ENCODE measurements at regions not wholly inside any gene's neighbourhood (a gene's known extent, or its start where the extent isn't known, plus 50 kb on each side); places are given as distances from the start of the nearest gene placed in this dataset.

DNA sequence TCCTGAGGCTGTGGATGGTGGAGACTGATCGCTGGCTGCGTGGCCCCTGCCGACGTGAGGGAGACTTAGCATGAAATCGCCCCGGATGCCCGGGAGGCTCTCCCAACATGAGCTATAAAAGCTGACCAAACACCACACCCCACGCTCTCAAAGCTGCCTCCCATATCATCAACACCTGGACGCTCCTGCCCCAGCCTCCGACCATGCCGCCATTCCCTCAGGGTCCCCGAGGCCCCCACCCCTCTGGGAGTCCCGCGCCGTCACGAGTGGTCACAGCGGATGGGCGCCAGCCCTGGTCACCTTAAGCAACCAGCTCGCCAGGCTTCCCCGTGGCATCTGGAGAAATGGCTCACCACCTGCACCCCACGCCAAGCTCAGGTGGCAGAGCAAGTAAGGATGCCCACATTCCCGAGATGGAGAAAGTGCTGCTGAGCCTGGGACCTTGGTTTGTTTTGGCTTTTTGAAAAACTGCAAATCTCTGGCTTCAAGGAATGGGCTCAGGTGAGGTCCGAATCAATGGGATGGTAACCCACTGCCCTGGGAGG, 196.0 kb downstream of the MED10 start:
- TF ChIP-seq, protein P1, sequence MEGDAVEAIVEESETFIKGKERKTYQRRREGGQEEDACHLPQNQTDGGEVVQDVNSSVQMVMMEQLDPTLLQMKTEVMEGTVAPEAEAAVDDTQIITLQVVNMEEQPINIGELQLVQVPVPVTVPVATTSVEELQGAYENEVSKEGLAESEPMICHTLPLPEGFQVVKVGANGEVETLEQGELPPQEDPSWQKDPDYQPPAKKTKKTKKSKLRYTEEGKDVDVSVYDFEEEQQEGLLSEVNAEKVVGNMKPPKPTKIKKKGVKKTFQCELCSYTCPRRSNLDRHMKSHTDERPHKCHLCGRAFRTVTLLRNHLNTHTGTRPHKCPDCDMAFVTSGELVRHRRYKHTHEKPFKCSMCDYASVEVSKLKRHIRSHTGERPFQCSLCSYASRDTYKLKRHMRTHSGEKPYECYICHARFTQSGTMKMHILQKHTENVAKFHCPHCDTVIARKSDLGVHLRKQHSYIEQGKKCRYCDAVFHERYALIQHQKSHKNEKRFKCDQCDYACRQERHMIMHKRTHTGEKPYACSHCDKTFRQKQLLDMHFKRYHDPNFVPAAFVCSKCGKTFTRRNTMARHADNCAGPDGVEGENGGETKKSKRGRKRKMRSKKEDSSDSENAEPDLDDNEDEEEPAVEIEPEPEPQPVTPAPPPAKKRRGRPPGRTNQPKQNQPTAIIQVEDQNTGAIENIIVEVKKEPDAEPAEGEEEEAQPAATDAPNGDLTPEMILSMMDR (IDR thresholded peaks at IDR 0.05; ENCODE audit: extremely low read depth, low read depth, low read length), result no peak
- Histone ChIP-seq H3K4me1 (ENCODE audit: insufficient read depth, low read length) (no peaks in the 10 kb centered on the region), H3K9me3 (ENCODE audit: low read depth, low read length) (no peaks in the 10 kb centered on the region), H3K79me2 (ENCODE audit: insufficient read depth, low read length) (no peaks in the 10 kb centered on the region), H3K4me2 (ENCODE audit: insufficient read depth, low read length) (no peak overlapping the region), H4K20me1 (ENCODE audit: insufficient read depth, low read length) (no peaks in the 10 kb centered on the region), H2AFZ (ENCODE audit: low read length) (no peak overlapping the region), H3K27me3 (ENCODE audit: insufficient read depth, low read length) (no peaks in the 10 kb centered on the region), H3K27ac (ENCODE audit: low read depth, low read length) (no peak overlapping the region), H3K4me3 (ENCODE audit: insufficient read depth, low read length) (no peak overlapping the region), H3K36me3 (ENCODE audit: insufficient read depth, low read length) (no peaks in the 10 kb centered on the region)
- DNase-seq (ENCODE audit: insufficient read length, low spot score, missing footprints), result no peak

DNA sequence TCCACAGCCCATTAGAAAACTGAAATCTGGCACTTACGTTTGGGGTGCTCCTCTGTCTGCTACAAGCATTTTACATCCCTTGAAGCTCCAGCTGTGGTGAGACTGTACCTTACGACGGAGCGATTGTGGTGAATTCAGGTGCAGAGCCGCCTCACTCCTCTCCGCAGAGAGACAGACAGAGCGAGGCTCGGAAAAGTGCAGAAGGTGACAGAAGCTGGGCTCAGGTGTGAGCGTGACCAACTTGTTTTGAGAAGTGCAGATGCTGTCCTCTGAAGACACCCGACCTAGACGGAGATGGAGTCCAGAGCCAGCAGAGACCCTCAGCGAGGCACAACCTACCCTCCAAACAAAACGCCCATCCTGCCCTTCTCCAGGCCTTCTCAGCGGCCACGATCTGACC, 196.5 kb downstream of the MED10 start:
- Histone ChIP-seq H3K9me3 (ENCODE audit: low read depth, low read length) (no peaks in the 10 kb centered on the region), H3K27me3 (ENCODE audit: insufficient read depth, low read length) (no peaks in the 10 kb centered on the region), H3K4me1 (ENCODE audit: insufficient read depth, low read length) (no peaks in the 10 kb centered on the region), H3K4me2 (ENCODE audit: insufficient read depth, low read length) (no peak overlapping the region), H3K27ac (ENCODE audit: low read depth, low read length) (no peak overlapping the region), H3K36me3 (ENCODE audit: insufficient read depth, low read length) (no peaks in the 10 kb centered on the region), H3K4me3 (ENCODE audit: insufficient read depth, low read length) (no peak overlapping the region), H2AFZ (ENCODE audit: low read length) (no peak overlapping the region), H4K20me1 (ENCODE audit: insufficient read depth, low read length) (no peaks in the 10 kb centered on the region), H3K79me2 (ENCODE audit: insufficient read depth, low read length) (no peaks in the 10 kb centered on the region)
- no peak for DNase-seq (ENCODE audit: insufficient read length, low spot score, missing footprints)
- TF ChIP-seq, protein P1 (IDR thresholded peaks at IDR 0.05; ENCODE audit: extremely low read depth, low read depth, low read length), result no peak

DNA sequence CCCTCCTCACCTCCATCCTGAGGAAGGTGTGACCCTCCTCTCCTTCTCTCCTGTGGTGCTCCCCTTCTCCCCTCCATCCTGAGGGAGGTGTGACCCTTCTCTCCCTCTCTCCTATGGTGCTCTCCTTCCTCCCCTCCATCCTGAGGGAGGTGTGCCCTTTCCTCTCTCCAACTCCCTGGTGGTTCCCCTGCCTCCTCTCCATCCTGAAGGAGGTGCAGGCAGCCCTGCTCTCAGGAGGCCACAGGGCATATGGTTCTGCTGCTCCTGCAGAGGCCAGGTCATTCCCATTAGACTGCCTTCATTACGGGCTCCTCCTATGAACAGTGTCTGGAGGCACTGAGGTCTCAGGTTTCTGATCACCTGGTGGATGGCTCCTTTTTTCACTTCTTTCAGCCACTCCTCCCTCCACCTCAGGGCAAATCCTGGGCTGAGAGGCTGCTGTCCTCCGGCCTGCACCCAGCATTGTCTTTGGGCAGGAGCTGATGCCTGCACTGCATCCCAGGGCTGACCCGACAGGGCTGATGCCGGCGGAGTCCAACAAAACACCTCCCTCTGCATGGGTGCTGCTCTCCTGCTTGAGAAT, 197.1 kb downstream of the MED10 start:
- no peaks in the 10 kb centered on the region for H3K79me2 ChIP-seq (ENCODE audit: insufficient read depth, low read length)
- no peaks in the 10 kb centered on the region for H3K4me1 ChIP-seq (ENCODE audit: insufficient read depth, low read length)
- H3K4me2 ChIP-seq (ENCODE audit: insufficient read depth, low read length), result no peak overlapping the region
- H3K36me3 ChIP-seq (ENCODE audit: insufficient read depth, low read length), result no peaks in the 10 kb centered on the region
- no peak overlapping the region for H2AFZ ChIP-seq (ENCODE audit: low read length)
- TF ChIP-seq, protein P1 (IDR thresholded peaks at IDR 0.05; ENCODE audit: extremely low read depth, low read depth, low read length), result no peak
- no peaks in the 10 kb centered on the region for H4K20me1 ChIP-seq (ENCODE audit: insufficient read depth, low read length)
- no peak for DNase-seq (ENCODE audit: insufficient read length, low spot score, missing footprints)
- H3K27me3 ChIP-seq (ENCODE audit: insufficient read depth, low read length), result no peaks in the 10 kb centered on the region
- no peak overlapping the region for H3K27ac ChIP-seq (ENCODE audit: low read depth, low read length)
- H3K9me3 ChIP-seq (ENCODE audit: low read depth, low read length), result no peaks in the 10 kb centered on the region
- H3K4me3 ChIP-seq (ENCODE audit: insufficient read depth, low read length), result no peak overlapping the region

DNA sequence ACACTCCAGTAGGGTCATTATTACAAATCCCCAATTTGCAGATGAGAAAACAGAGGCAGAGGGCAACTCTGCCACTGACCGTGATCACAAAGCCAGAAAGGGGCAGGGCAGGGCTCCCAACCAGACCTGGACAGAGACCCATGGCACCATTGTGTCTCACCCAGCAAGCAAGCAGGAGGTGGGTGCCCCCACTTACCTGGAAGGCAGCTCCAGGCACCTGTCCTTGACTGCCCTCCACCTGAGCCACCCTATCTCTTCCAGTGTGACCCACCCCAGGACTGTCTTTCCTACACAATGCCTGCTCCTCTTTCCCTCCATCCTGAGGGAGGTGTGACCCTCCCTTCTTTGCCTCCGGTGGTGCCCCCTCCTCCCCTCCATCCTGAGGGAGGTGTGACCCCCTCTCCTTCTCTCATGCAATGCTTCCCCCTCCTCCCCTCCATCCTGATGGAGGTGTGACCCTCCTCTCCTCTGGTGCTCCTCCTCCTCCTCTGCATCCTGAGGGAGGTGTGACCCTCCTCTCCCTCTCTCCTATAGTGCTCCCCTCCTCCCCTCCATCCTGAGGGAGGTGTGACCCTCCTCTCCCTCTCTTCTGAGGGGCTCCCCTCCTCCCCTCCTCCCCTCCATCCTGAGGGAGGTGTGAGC, 198.0 kb downstream of the MED10 start:
- Histone ChIP-seq H3K4me3 (ENCODE audit: insufficient read depth, low read length) (no peak overlapping the region), H4K20me1 (ENCODE audit: insufficient read depth, low read length) (no peaks in the 10 kb centered on the region), H3K27ac (ENCODE audit: low read depth, low read length) (no peak overlapping the region), H3K4me2 (ENCODE audit: insufficient read depth, low read length) (no peak overlapping the region), H3K9me3 (ENCODE audit: low read depth, low read length) (no peaks in the 10 kb centered on the region), H3K79me2 (ENCODE audit: insufficient read depth, low read length) (no peaks in the 10 kb centered on the region), H3K27me3 (ENCODE audit: insufficient read depth, low read length) (no peaks in the 10 kb centered on the region), H3K4me1 (ENCODE audit: insufficient read depth, low read length) (no peaks in the 10 kb centered on the region), H2AFZ (ENCODE audit: low read length) (no peak overlapping the region), H3K36me3 (ENCODE audit: insufficient read depth, low read length) (no peaks in the 10 kb centered on the region)
- DNase-seq (ENCODE audit: insufficient read length, low spot score, missing footprints), result no peak
- TF ChIP-seq, protein P1 (IDR thresholded peaks at IDR 0.05; ENCODE audit: extremely low read depth, low read depth, low read length), result no peak
